GM11168 (cell line): ENCODE measurements at regions not wholly inside any gene's neighbourhood (a gene's known extent, or its start where the extent isn't known, plus 50 kb on each side); places are given as distances from the start of the nearest gene placed in this dataset.
"Not testable (repeated sequence)": the region's sequence is repeated elsewhere in the genome, so short reads cannot be mapped to it uniquely, and the experiment has no call there.

Source experiments
- in situ Hi-C: fragments of 300-500 bp; cut with MboI; formaldehyde crosslinking; loops from one replicate; pipeline ENCODE4 v1.12.0; 2022; ENCODE audit warnings: low sequenced_read_pairs; ENCODE audit not compliant: unreplicated experiment

DNA sequence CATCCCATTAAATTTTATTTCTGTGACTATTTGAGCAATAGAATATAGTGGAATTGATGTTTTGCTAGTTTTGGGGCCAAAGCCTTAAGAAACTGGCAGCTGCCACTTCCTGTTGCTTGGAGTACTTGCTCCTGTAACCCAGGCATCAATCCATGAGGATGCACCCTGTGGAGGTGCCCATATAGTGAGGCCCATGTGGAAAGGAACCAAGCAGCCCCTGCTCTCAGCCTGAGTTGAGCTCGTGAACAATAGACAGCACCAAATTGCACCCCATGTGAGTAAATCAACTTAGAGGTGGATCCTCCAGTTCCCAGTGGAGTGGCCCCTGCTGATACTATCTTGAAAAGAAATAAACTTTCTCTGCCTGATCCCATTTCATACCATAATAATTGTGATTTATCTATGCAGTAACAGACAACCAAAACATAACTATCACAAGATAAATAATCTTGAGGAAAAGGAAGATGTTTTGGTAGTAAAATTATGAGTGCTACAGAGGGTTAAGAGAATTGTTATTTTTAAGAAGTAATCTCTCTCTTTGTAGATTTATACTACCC is 481.9 kb downstream of the TBC1D32 start:
- in situ Hi-C loops, result no loop called here

DNA sequence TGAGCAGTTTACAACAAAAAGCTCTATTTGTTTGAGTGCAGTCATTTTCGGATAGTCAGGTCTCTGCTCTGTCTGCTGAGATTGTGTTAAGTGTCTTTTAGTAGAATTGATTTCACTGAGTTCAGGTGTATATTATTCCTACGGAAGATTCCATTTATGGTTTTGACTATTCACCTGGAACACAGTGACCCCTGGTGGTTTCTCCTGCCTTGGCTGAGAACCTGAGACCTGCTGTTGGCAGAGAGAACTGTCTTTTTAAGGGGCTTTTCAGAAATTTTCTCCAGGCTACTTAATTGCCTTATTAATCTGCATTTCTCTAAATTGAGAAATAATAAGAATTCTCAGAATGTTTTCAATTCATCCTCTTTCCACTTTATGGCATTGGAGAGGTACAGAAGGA is 508.0 kb downstream of the TBC1D32 start:
- in situ Hi-C loops, result no loop called here

DNA sequence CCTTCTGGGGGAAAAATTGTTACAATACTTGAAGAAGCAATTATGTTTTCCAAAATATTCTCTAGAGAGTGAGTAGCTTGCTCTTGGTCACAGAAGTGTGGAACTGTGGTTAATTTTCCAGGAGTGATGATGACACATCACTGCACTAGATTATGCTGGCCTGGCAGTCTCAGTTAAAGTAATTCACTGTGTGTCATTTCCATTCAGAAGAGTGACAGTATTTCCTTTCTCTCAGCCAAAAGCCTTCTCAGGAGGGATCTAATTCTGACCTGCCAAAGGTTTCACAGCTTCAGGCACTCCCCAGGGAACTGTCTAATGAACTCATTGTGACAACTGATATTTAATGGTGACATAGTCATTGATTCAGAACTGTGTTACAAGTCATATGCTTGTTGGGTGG is 517.5 kb downstream of the TBC1D32 start:
- in situ Hi-C loops, result no loop called here

DNA sequence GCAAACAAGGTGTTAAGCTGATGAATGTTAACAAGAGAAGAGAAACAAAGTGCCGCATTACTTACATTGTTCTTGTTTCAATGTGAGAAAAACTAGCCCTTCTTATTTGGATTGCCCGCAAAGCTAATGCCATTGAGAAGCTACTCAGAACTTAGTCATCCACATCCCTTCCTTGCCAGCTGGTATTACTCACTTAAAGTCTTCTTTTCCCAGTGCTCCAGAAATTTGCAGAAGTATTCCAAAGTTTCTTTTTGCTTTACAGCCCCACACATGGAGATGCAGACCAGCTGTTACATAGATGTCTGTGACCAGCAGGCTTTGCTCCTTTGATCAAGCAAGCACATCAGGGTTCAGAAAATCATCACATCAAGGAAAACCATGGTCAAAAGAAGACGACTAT is 529.0 kb downstream of the TBC1D32 start:
- in situ Hi-C loops, result no loop called here

DNA sequence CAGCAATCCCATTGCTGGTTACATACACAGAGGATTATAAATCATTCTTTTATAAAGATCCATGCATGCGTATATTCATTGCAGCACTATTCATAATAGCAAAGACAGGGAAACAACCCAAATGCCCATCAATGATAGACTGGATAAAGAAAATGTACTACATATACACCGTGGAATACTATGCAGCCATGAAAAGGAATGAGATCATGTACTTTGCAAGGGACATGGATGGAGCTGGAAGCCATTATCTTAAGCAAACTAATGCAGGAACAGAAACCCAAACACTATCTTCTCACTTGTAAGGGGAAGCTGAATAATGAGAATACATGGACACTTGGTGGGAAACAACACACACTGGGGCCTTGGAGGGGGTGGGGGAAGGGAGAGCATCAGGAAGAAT is 529.7 kb downstream of the TBC1D32 start:
- in situ Hi-C loops, result no loop called here

DNA sequence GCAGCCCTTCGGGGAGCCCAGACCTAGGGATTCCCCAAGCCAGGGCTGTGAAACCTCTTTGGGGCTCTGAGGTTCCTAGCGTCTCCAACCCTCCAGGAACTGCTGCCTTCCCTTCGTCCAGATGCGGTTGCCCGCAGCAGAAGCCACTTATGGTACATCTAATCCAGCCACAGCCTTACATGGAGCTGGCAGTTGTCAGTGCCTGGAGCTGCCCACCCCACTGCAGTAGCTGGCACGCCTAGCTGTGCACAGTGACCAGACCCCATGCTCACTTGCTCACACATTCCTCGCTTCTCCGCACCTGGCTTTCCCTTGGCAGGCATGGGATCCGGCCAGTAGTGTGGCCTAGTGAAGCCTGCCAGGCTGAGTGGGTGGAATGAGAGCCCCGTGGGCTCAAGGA is 547.6 kb downstream of the TBC1D32 start:
- in situ Hi-C loops, result no loop called here

DNA sequence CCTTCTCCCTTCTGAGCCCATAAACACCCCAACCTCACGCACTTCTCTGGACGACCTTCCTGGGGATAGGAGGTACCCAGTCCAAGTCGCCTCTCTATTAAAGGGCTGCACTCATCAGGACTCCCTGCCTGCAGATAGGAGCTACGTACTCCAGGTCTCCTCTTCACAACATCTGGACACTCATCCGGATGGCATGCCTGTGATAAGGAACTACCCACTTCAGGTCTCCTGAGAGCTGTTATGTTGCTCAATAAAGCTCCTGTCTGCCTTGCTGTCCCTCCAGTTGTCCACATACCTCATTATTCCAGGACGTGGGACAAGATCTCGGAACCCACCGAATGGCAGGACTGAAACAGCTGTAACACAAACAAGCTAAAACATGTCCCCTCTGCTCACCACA is 548.0 kb downstream of the TBC1D32 start:
- in situ Hi-C loops, result no loop called here

DNA sequence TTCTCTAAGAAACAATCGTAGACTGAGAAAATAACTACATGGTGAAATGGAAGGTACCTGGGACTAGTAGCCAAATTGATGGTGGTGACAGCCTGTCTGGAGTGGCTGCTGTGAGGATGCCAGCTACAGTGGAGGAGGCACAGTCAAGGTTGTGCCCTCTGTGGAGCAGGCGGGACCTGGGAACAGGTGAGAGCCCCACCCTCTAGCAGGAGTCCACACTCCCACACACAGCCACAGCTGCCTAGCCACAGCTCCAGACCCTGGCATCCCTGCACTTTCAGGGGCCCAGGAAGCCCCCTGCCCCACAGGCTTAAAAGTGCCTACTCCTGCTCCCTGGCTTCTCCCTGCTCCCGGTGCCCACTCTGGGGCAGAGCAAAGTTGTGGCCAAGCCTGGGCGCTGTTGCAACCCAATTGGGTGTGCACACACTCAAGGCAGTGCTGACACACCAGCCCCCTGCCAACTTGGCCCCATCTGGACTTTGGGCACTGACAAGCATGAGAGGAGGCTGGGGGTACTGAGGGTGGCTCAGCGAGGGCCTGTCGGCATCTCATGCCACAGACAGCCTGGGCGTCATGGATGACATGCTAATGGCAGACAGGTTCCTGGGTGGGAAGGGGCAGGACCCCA is 548.7 kb downstream of the TBC1D32 start:
- in situ Hi-C loops, result no loop called here

DNA sequence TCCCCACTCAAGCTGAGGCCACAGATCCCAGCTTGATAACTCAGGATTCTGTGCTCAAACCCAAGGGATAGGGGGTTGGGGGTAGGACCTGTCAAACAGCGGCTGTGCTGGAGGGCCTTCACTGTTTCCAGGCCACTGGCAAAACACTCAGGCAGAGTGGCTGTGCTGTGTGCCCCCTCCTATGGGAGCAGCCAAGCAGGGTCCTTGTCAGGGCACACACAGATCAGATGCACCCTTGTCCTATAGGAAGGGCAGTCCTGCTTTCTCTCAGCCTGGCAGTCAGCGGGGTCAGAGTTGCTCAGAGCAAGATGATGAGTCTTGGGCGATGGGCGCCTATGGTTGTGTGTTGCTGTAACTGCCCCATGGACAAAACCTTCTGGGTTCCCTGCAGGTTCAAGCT is 554.8 kb downstream of the TBC1D32 start:
- in situ Hi-C loops, result no loop called here

DNA sequence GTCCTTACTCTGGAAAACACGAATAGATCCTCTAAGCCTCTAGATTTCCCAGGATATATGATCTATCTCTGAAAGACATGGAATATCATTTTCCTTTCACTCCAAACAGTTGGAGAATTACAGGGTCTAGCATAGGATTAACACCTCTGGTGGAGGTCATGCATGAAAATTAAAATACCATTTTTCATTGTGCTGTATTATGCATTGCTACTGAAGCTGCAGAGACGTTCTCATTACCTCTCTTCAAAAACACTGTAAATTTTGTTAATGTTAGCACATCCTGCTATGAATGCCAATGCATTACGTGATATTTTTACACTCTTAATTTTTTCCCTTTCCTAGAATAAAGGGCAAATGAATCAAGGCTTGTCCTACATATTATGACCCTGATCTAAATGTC is 558.6 kb downstream of the TBC1D32 start:
- in situ Hi-C loops, result no loop called here

DNA sequence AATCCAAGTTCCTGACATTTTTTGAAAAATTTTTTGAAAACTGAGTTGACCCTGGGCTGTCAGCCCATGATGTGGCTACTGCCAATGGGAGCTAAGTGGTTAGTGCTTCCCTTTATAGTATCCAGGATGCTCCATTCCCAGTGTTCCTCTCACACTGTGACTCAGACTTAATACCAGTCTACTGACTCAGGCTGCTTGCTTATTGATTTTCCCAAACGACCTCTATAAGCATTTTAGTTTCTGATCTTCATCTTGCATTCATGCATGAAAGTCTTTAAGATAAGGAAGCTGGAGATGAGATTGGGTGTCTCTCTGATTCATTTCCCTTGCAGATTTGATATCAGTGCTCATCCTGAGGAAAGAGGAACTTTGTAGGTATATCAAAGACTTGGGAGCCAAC is 560.0 kb downstream of the TBC1D32 start:
- in situ Hi-C loops, result no loop called here

DNA sequence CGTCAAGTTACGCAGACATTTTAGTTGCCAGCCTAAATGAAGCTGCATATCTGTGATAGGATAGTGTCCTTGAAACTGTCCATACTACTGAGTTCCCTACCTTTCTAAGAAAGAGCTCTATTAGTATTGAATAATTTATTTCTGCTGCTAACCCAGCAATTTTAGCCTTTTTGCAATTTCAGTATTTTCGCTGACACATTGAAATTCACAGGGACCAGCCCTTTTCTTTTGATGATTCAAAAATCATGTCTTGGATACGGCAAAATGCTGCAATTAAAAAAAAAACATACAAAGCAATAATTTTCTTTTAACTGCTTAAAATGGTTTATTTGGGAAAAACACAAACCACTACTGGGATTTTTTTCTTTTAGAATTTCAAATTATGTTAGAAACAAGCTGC is 563.3 kb downstream of the TBC1D32 start:
- in situ Hi-C loops, result no loop called here

DNA sequence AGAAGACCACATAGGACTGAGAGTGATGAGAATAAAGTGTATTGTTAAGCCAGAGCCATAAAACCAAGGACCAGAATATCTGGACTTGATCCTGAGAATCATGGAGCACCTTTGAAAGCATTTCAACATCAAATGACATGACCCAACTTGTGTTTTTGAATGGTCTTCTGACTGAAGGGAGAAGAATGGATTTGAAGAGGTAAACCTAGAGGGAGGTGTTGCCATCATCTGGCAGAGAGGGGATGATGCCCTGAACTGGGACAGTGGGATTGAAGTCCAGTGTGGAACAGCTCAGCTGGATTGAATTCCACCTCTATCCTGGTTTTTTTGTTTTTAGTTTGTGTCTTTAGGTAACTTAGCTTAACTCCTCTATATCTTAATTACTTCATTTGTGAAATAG is 570.0 kb downstream of the TBC1D32 start:
- in situ Hi-C loops, result no loop called here

DNA sequence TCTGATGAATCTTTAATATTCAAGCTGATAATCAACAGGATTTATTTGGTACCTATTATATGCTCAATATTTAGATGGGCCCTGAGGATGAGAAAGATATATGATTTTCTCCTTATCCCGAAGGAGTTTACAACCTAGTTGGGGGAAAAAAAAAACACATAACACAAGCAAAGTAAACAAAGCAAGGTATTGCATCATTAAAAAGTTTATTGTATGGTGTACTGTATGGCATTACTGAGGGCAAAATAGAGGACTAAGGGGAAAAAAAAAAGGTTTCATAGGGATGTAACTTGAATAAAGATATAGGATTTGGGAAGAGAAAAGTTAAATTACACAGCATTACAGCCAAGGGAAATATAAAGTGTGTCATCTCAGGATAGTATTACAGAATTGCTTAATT is 574.7 kb downstream of the TBC1D32 start:
- in situ Hi-C loops, result no loop called here

DNA sequence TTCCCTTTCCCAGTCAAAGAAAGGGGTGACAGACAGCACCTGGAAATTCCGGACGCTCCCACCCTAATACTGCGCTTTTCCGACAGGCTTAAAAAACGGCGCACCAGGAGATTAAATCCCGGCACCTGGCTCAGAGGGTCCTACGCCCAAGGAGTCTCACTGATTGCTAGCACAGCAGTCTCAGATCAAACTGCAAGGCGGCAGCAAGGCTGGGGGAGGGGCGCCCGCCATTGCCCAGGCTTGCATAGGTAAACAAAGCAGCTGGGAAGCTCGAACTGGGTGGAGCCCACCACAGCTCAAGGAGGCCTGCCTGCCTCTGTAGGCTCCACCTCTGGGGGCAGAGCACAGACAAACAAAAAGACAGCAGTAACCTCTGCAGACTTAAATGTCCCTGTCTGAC is 585.7 kb downstream of the TBC1D32 start:
- in situ Hi-C loops, result not testable (repeated sequence)

DNA sequence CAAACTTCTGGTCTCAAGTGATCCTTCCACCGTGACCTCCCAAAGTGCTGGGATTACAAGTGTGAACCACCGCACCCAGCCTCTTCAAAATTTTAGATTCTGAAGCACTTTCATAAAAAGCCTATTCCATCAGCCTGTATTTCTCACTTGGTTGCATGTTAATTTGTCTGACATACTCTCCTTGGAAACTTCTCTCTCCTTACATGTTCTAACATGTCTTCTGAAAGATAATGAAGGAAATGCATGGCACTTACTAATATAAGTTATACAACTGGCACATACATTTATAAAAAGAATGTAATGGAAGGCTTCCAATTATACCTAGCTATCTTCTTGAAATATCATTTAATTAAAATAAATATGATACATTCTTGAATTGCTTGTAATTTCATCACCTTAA is 597.5 kb downstream of the TBC1D32 start:
- in situ Hi-C loops, result no loop called here

DNA sequence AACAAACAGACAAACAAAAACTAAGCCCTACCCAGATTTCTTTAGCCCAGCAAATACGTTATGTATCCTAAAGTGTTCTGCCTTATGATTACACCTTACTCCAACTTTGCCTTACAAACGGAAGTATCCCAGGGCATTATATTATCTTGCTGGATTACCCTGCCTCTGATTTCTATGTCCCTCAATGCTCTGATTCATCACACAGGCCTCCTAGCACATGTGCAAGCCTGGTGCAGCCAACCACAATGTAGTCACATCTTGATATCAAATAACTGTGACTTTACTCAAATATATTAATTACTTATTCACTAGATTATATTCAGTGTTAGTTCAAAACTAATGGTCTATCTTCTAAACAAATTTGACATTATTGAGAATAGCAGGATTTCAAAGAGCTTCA is 598.6 kb downstream of the TBC1D32 start:
- in situ Hi-C loops, result no loop called here

DNA sequence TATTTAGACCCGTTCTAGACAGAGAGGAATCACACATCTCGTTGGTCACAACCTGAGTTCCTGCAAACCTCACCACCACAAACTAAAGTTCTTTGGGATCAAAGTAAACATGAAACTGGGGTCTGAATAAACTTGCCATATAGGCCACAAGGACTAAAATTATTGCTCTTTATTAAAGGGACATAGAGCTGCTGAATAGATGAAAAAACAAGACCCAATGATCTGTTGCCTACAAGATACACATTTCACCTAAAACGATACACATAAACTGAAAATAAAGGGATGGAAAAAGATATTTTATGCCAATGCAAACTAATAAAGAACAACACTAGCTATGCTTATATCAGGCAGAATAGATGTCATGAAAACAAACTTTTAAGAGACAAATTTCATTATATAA is 623.0 kb downstream of the TBC1D32 start:
- in situ Hi-C loops, result no loop called here

DNA sequence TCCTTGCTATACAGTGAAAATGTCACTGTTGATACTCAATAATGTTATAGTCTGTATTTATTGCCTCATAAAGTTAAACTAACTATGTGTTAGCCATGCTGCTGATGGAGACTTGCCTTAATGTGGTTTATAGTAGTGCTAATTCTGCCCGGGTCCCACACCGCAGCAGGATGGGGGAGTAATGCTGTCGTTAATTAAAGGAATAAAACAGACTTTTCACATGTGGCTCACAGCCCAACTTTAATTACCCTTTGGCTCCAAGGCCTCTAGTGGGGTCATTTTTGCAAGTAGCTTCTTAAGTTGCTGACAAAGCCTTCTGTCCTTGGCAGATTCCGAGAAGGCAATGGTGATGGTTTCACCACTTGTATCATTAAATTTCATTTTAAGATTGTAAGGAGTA is 634.3 kb downstream of the TBC1D32 start:
- in situ Hi-C loops, result no loop called here

DNA sequence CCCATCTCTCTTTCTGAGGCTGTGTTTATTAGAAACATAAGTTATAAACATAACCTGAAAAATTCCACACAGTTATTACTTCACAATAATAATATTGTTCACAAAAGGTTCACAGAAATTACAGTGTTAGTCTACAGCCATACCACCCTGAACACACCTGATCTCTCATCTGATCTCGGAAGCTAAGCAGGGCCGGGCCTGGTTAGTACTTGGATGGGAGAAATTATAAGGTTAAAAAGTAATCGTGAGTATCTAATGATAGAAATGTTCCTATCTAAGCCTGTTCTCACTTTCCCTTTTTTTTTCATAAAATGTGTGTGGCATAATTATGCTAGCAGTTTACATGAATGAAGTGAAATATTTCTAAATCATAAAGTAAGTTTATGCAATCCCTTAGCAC is 647.8 kb downstream of the TBC1D32 start:
- in situ Hi-C loops, result no loop called here

DNA sequence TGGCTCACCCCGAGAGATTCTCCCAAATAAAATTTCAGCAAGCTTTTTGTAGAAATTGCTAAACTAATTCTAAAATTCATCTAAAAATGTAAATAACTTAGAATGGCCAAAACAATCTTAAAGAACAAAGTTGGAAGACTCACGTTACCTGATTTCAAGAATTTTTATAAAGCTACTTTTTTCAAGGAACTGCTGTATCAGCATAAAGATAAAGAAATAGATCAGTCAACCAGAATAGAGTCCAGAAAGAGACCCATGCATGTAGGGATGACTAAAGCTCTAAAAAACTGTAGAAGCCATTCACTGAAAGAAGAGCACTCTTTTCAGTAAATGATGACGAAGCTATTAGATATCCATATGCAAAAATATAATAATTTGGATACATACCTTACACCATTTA is 652.1 kb downstream of the TBC1D32 start:
- in situ Hi-C loops, result no loop called here

DNA sequence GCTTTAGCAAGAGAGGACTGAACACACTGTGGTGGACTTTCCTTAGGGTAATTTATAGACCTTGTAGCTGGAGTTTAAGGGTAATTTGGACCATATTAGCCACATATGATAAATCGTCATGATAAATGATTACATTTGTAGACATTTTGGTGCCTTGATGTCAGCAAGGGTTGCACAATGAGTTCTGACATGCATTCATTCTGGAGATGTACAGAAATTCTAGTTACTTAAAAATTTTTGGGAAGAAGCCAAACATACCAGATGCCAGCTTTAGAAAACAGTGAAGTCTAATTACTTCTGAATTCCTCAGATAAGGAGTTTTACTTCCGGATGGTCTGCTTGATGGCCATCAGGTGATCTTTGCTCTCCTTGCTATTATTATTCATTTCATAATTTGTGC is 653.1 kb downstream of the TBC1D32 start:
- in situ Hi-C loops, result no loop called here

DNA sequence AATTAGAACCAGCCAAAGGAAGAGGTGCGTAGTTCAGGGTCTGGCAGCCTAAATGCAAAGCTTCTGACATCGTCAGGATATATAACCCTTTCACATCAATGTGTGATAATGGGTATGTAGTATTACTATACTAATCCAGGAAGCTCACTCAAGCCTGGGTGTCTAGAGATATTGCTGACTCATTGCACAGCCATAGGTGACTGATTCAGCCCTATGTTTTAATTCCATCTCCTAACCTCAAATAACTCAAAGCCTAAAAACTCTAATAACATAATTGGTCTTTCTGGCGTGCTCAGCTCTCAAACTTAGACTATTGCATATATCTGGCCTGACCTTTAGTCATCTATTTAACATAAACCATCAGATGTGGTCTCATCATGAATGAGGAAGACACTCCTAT is 658.4 kb downstream of the TBC1D32 start:
- in situ Hi-C loops, result no loop called here
